GM19395 (cell line): ENCODE measurements at regions not wholly inside any gene's neighbourhood (a gene's known extent, or its start where the extent isn't known, plus 50 kb on each side); places are given as distances from the start of the nearest gene placed in this dataset.
"Not testable (repeated sequence)": the region's sequence is repeated elsewhere in the genome, so short reads cannot be mapped to it uniquely, and the experiment has no call there.

Source experiments
- ATAC-seq: cut with Tn5 transposase; IDR thresholded peaks from one replicate; pipeline ENCODE4 v1.9.1; 2021; ENCODE audit warnings: mild to moderate bottlenecking, moderate library complexity; ENCODE audit not compliant: unreplicated experiment

- no peak for ATAC-seq
Observed at GRCh38 chr1:47680815-47681475, 243.1 kb downstream of the FOXD2 start.

- no peak for ATAC-seq
Observed at GRCh38 chr1:47681735-47682134, 243.9 kb downstream of the FOXD2 start.

GRCh38 chr1:47682198-47682597, 244.4 kb downstream of the FOXD2 start:
- ATAC-seq = no peak

- ATAC-seq = no peak
Observed at GRCh38 chr1:47682786-47683350, 245.0 kb downstream of the FOXD2 start.

- no peak for ATAC-seq
Observed at GRCh38 chr1:47683401-47683800, 245.6 kb downstream of the FOXD2 start.

GRCh38 chr1:47684518-47684917, 246.7 kb downstream of the FOXD2 start:
- no peak for ATAC-seq

GRCh38 chr1:47684964-47685762, 247.3 kb downstream of the FOXD2 start:
- no peak for ATAC-seq

GRCh38 chr1:47685763-47686066, 247.9 kb downstream of the FOXD2 start:
- ATAC-seq = no peak

- ATAC-seq = no peak
Observed at GRCh38 chr1:47686731-47687630, 249.1 kb downstream of the FOXD2 start.

GRCh38 chr1:47687631-47688460, 250.0 kb downstream of the FOXD2 start:
- no peak for ATAC-seq

- no peak for ATAC-seq
Observed at GRCh38 chr1:47688461-47689296, 250.8 kb downstream of the FOXD2 start.

GRCh38 chr1:47689894-47690293, 252.1 kb downstream of the FOXD2 start:
- ATAC-seq = no peak

GRCh38 chr1:47690341-47691250, 252.8 kb downstream of the FOXD2 start:
- no peak for ATAC-seq

- not testable (repeated sequence) for ATAC-seq
Observed at GRCh38 chr1:47691293-47691692, 253.4 kb downstream of the FOXD2 start.

GRCh38 chr1:47692196-47692595, 254.4 kb downstream of the FOXD2 start:
- no peak for ATAC-seq

- ATAC-seq = no peak
Observed at GRCh38 chr1:47693115-47693514, 255.3 kb downstream of the FOXD2 start.

- no peak for ATAC-seq
Observed at GRCh38 chr1:47694011-47694890, 256.4 kb downstream of the FOXD2 start.

GRCh38 chr1:47696404-47696736, 258.5 kb downstream of the FOXD2 start:
- no peak for ATAC-seq
